IMR-90 (cell line): ENCODE measurements at regions not wholly inside any gene's neighbourhood (a gene's known extent, or its start where the extent isn't known, plus 50 kb on each side); places are given as distances from the start of the nearest gene placed in this dataset.

ENCODE experiments used
- CTCF ChIP-seq: conservative IDR thresholded peaks from 2 replicates; pipeline ENCODE4 v1.5.1; 2012; ENCODE audit warnings: mild to moderate bottlenecking, low read depth, low read length, improper control_type of control experiment
- ELK1 ChIP-seq: fragments of 150-350 bp; IDR thresholded peaks from 2 replicates; pipeline ENCODE4 v1.6.1; 2016; ENCODE audit warnings: low read depth, mild to moderate bottlenecking, low read length, moderate library complexity, borderline replicate concordance
- FOS ChIP-seq: fragments of 150-350 bp; IDR thresholded peaks from 2 replicates; pipeline ENCODE4 v1.6.1; 2016; ENCODE audit warnings: low read depth, low read length
- MAFK ChIP-seq: IDR thresholded peaks from 2 replicates; pipeline ENCODE4 v1.6.1; 2012; ENCODE audit warnings: low read depth, low read length, improper control_type of control experiment
- MXI1 ChIP-seq: IDR thresholded peaks from 2 replicates; pipeline ENCODE4 v1.6.1; 2012; ENCODE audit warnings: low read depth, mild to moderate bottlenecking, low read length, moderate library complexity, borderline replicate concordance
- POLR2A ChIP-seq: IDR thresholded peaks from 2 replicates; pipeline ENCODE4 v1.6.1; 2012; ENCODE audit warnings: mild to moderate bottlenecking, low read depth, low read length
- RAD21 ChIP-seq: IDR thresholded peaks from 2 replicates; pipeline ENCODE4 v1.6.1; 2012; ENCODE audit warnings: low read length, improper control_type of control experiment
- RFX5 ChIP-seq: IDR thresholded peaks from 2 replicates; pipeline ENCODE4 v1.8.0; 2012; ENCODE audit warnings: low read depth, mild to moderate bottlenecking, low read length, moderate library complexity
- SMC3 ChIP-seq: fragments of 150-350 bp; IDR thresholded peaks from 2 replicates; pipeline ENCODE4 v1.6.1; 2016; ENCODE audit warnings: low read depth, mild to moderate bottlenecking, antibody characterized with exemption, low read length, moderate library complexity
- USF2 ChIP-seq: fragments of 150-350 bp; IDR thresholded peaks from 2 replicates; pipeline ENCODE4 v1.6.1; 2017; ENCODE audit warnings: mild to moderate bottlenecking, antibody characterized with exemption, low read length, low read depth

GRCh38 chr16:60310846-60311445 lies 1576.8 kb upstream of the GOT2 start:
- TF ChIP-seq CTCF, result no peak
- TF ChIP-seq MAFK, result no peak
- TF ChIP-seq FOS, result no peak
- TF ChIP-seq POLR2A, result no peak
- no peak for TF ChIP-seq USF2
- TF ChIP-seq RAD21, result no peak
- TF ChIP-seq SMC3, result no peak
- no peak for TF ChIP-seq RFX5
- no peak for TF ChIP-seq ELK1
- no peak for TF ChIP-seq MXI1
